LNCaP clone FGC (cell line): ENCODE measurements at regions not wholly inside any gene's neighbourhood (a gene's known extent, or its start where the extent isn't known, plus 50 kb on each side); places are given as distances from the start of the nearest gene placed in this dataset.

Experiments
- DNase-seq: peaks from one replicate; pipeline ENCODE4 v3.0.0-alpha.2; 2011; ENCODE audit warnings: low read depth
- H3K4me3 ChIP-seq: 2 replicates; pipeline ENCODE4 v1.5.1; 2011; ENCODE audit warnings: mild to moderate bottlenecking, low read depth, low read length, control low read depth
- CTCF ChIP-seq: IDR thresholded peaks from 2 replicates; pipeline ENCODE4 v1.5.1; 2012; ENCODE audit warnings: mild to moderate bottlenecking; ENCODE audit not compliant: control insufficient read depth, insufficient read depth; ENCODE audit errors: extremely low read depth

- TF ChIP-seq CTCF, result no peak
- H3K4me3 ChIP-seq, result no peak overlapping the region
- DNase-seq, result no peak
These were observed 113.0 kb upstream of the ANKRD55 start for GRCh38 chr5:56346044-56346710.

- no peak for TF ChIP-seq CTCF
- DNase-seq, result no peak
- no peak overlapping the region for H3K4me3 ChIP-seq
These were observed 112.2 kb upstream of the ANKRD55 start for GRCh38 chr5:56345352-56345751.

DNA sequence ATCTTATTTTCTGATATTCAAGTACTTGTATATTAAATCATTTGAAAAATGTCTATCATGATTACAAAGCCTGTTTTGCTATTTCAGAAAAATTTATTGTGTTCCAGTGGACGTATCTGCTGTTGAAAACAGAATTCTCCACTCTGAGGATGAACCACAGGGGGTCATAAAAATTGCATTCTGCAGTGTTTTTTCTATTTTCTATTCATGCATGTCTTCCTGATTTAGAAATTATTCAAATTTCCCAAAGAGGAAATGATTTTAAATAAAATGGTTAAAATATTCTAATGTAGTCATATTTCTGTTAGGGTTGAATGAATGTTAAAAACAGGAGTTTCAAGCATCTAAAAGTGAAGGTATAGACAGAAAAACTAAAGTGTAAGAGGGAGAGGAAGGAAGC, 111.5 kb upstream of the ANKRD55 start:
- no peak for DNase-seq
- no peak overlapping the region for H3K4me3 ChIP-seq
- TF ChIP-seq CTCF, result no peak

GRCh38 chr5:56343988-56344387, 110.9 kb upstream of the ANKRD55 start:
- H3K4me3 ChIP-seq, result no peak overlapping the region
- DNase-seq, result no peak
- TF ChIP-seq CTCF, result no peak

DNA sequence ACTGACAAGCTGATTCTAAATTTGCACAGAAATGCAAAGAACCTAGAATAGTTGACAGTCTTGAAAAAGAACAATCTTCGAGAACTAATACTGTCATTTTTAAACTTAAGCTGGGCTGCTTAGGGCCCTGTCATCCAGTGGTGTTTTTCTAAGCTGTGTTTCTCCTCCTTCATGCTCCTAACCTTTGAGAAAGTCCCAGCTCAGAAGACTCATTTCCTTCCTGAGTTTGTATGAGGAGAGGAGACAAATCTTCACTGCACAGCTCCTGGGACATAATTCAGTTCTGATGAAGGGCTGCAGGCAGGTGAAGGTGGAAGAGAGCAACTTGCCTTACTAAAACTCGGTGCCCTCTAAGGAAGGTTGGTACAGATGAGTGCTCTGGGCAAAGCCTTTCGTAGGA, 109.5 kb upstream of the ANKRD55 start:
- TF ChIP-seq CTCF, result no peak
- no peak for DNase-seq
- no peak overlapping the region for H3K4me3 ChIP-seq

DNA sequence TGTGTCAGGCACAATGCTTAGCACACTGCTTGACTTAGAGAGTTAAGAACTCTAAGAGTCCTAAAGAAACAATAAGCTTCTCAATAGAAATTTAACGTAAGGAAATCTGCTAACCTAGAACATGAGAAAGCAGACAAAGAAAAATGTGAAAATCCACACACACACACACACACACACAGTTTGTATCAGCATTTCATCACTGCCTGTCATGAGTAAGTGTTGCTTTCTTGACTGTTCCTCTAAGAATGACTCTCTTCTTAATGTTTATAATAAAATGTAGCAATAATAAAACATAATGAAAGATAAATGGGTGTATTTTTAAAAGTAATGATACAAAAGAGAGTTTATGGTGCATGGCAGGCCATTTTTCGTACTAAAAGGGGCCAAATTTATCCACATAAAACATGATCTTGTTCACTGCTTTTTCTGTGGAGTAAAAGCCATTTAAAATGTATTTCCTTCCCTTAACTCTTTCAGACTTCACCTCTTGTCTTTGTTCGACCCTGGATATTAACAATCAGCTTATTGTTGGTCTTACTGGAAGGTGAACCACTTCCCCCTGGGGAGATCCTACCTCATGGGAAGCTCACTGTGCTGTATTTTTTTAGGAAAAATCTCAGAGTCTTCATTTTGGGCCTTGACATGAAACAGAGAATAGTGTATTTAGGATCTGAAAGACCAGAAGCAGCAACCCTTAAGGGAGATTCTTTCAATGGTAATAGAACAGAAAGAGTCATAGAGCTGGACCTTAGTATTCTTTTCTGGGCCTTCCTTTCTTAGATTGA, 107.3 kb upstream of the ANKRD55 start:
- DNase-seq, result no peak
- no peak overlapping the region for H3K4me3 ChIP-seq
- no peak for TF ChIP-seq CTCF
